Mesendoderm (in vitro differentiated cells): ENCODE measurements at regions not wholly inside any gene's neighbourhood (a gene's known extent, or its start where the extent isn't known, plus 50 kb on each side); places are given as distances from the start of the nearest gene placed in this dataset.

ENCODE experiments used
- DNase-seq: peaks from one replicate; pipeline ENCODE4 v3.0.0; 2013
- H2AK5ac ChIP-seq: 2 replicates; pipeline ENCODE4 v1.6.1; 2013; ENCODE audit warnings: low read length, inconsistent platforms
- H2BK120ac ChIP-seq: 2 replicates; pipeline ENCODE4 v1.6.1; 2013; ENCODE audit warnings: low read depth, mild to moderate bottlenecking, low read length, moderate library complexity, mixed read lengths
- H2BK15ac ChIP-seq: replicated peaks from 2 replicates; pipeline ENCODE4 v1.6.1; 2013; ENCODE audit warnings: low read depth, mild to moderate bottlenecking, moderate library complexity
- H2BK5ac ChIP-seq: 2 replicates; pipeline ENCODE4 v1.6.1; 2013; ENCODE audit warnings: low read length, inconsistent platforms
- H3K18ac ChIP-seq: 2 replicates; pipeline ENCODE4 v1.6.1; 2013; ENCODE audit warnings: mild to moderate bottlenecking, low read length, mixed read lengths
- H3K23ac ChIP-seq: one replicate; pipeline ENCODE4 v1.6.1; 2013; ENCODE audit warnings: low read length
- H3K27ac ChIP-seq: 2 replicates; pipeline ENCODE4 v1.5.1; 2013; ENCODE audit warnings: low read depth, mild to moderate bottlenecking, inconsistent platforms, low read length, moderate library complexity
- H3K27me3 ChIP-seq: 2 replicates; pipeline ENCODE4 v1.6.1; 2013; ENCODE audit warnings: low read length, control low read depth, mild to moderate bottlenecking, inconsistent platforms; ENCODE audit not compliant: insufficient read depth, poor library complexity
- H3K36me3 ChIP-seq: 2 replicates; pipeline ENCODE4 v1.6.1; 2013; ENCODE audit warnings: low read length, inconsistent platforms; ENCODE audit not compliant: control insufficient read depth, insufficient read depth
- H3K4ac ChIP-seq: one replicate; pipeline ENCODE4 v1.6.1; 2013; ENCODE audit warnings: low read depth, mild to moderate bottlenecking, low read length, moderate library complexity
- H3K4me1 ChIP-seq: 2 replicates; pipeline ENCODE4 v1.6.1; 2013; ENCODE audit warnings: low read depth, low read length, inconsistent platforms; ENCODE audit not compliant: control insufficient read depth
- H3K4me2 ChIP-seq: 2 replicates; pipeline ENCODE4 v1.6.1; 2013; ENCODE audit warnings: low read length
- H3K4me3 ChIP-seq: 2 replicates; pipeline ENCODE4 v1.5.1; 2013; ENCODE audit warnings: mild to moderate bottlenecking, low read length
- H3K56ac ChIP-seq: one replicate; pipeline ENCODE4 v1.6.1; 2013; ENCODE audit warnings: low read length
- H3K79me1 ChIP-seq: 2 replicates; pipeline ENCODE4 v1.6.1; 2013; ENCODE audit warnings: low read length, inconsistent platforms
- H3K79me2 ChIP-seq: 2 replicates; pipeline ENCODE4 v1.6.1; 2013; ENCODE audit warnings: mild to moderate bottlenecking, low read length; ENCODE audit not compliant: control insufficient read depth, insufficient read depth
- H3K9ac ChIP-seq: 2 replicates; pipeline ENCODE4 v1.6.1; 2013; ENCODE audit warnings: low read length, inconsistent platforms
- H4K5ac ChIP-seq: one replicate; pipeline ENCODE4 v1.6.1; 2013; ENCODE audit warnings: low read length
- H4K8ac ChIP-seq: one replicate; pipeline ENCODE4 v1.6.1; 2013; ENCODE audit warnings: low read depth, mild to moderate bottlenecking, control low read depth, low read length, moderate library complexity
- WGBS: extraction: QIAGEN DNeasy Blood & Tissue Kit; methylation state at CpG from one replicate; pipeline ENCODE4 v1.1.7; 2013; ENCODE audit warnings: low lambda C conversion rate, missing lambda C conversion rate; ENCODE audit not compliant: insufficient coverage; ENCODE audit errors: extremely low coverage; 5-methylcytosine and 5-hydroxymethylcytosine counted together

GRCh38 chr4:42205541-42205940 lies 53.1 kb upstream of the BEND4 start:
- Histone ChIP-seq H3K18ac (no peak overlapping the region), H3K4me2 (no peak overlapping the region), H3K4me1 (no peaks in the 10 kb centered on the region), H3K27ac (no peak overlapping the region), H4K5ac (no peak overlapping the region), H2AK5ac (no peak overlapping the region), H3K23ac (no peak overlapping the region), H2BK5ac (no peak overlapping the region), H3K79me1 (no peaks in the 10 kb centered on the region), H3K36me3 (no peaks in the 10 kb centered on the region), H2BK15ac (no peak overlapping the region), H3K56ac (no peak overlapping the region), H3K79me2 (no peaks in the 10 kb centered on the region), H3K9ac (no peak overlapping the region), H2BK120ac (no peak overlapping the region), H3K27me3 (no peaks in the 10 kb centered on the region), H3K4me3 (no peak overlapping the region), H3K4ac (no peak overlapping the region), H4K8ac (no peak overlapping the region)
- no peak for DNase-seq

- Histone ChIP-seq H3K79me1 (no peaks in the 10 kb centered on the region), H3K18ac (no peak overlapping the region), H3K4me1 (no peaks in the 10 kb centered on the region), H3K27ac (no peak overlapping the region), H3K4ac (no peak overlapping the region), H3K79me2 (no peaks in the 10 kb centered on the region), H3K56ac (no peak overlapping the region), H2BK15ac (no peak overlapping the region), H2BK120ac (no peak overlapping the region), H2BK5ac (no peak overlapping the region), H3K4me3 (no peak overlapping the region), H4K5ac (no peak overlapping the region), H2AK5ac (no peak overlapping the region), H3K9ac (no peak overlapping the region), H3K23ac (no peak overlapping the region), H3K36me3 (no peaks in the 10 kb centered on the region), H4K8ac (no peak overlapping the region), H3K27me3 (no peaks in the 10 kb centered on the region), H3K4me2 (no peak overlapping the region)
- no peak for DNase-seq
- WGBS, result no CpG with 5 or more reads among the region's 2 CpGs
Observed at GRCh38 chr4:42216664-42217063, 64.2 kb upstream of the BEND4 start.

GRCh38 chr4:42225286-42225685 lies 72.8 kb upstream of the BEND4 start:
- Histone ChIP-seq H3K56ac (no peak overlapping the region), H3K36me3 (no peaks in the 10 kb centered on the region), H3K27me3 (no peaks in the 10 kb centered on the region), H2AK5ac (no peak overlapping the region), H4K8ac (no peak overlapping the region), H2BK5ac (no peak overlapping the region), H3K4me2 (no peak overlapping the region), H3K4ac (no peak overlapping the region), H3K23ac (no peak overlapping the region), H4K5ac (no peak overlapping the region), H3K4me1 (no peaks in the 10 kb centered on the region), H2BK120ac (no peak overlapping the region), H3K18ac (no peak overlapping the region), H3K9ac (no peak overlapping the region), H3K79me1 (no peaks in the 10 kb centered on the region), H2BK15ac (no peak overlapping the region), H3K79me2 (no peaks in the 10 kb centered on the region), H3K4me3 (no peak overlapping the region), H3K27ac (no peak overlapping the region)
- no CpG with 5 or more reads among the region's 1 CpG for WGBS
- DNase-seq, result no peak

GRCh38 chr4:42234817-42235216 lies 82.4 kb upstream of the BEND4 start:
- H2BK15ac ChIP-seq, result no peak overlapping the region
- no peak overlapping the region for H4K5ac ChIP-seq
- no peak overlapping the region for H3K27ac ChIP-seq
- no peaks in the 10 kb centered on the region for H3K79me2 ChIP-seq
- H3K4me3 ChIP-seq, result no peak overlapping the region
- H3K79me1 ChIP-seq, result no peaks in the 10 kb centered on the region
- no CpG with 5 or more reads among the region's 4 CpGs for WGBS
- no peaks in the 10 kb centered on the region for H3K27me3 ChIP-seq
- DNase-seq, result peak; percentile 19
- no peak overlapping the region for H3K4me2 ChIP-seq
- no peaks in the 10 kb centered on the region for H3K36me3 ChIP-seq
- H3K56ac ChIP-seq, result no peak overlapping the region
- no peaks in the 10 kb centered on the region for H3K4me1 ChIP-seq
- no peak overlapping the region for H2BK120ac ChIP-seq
- H2BK5ac ChIP-seq, result no peak overlapping the region
- no peak overlapping the region for H2AK5ac ChIP-seq
- no peak overlapping the region for H3K23ac ChIP-seq
- no peak overlapping the region for H3K9ac ChIP-seq
- H3K4ac ChIP-seq, result no peak overlapping the region
- H4K8ac ChIP-seq, result no peak overlapping the region
- no peak overlapping the region for H3K18ac ChIP-seq

- H4K8ac ChIP-seq, result no peak overlapping the region
- no peak overlapping the region for H2AK5ac ChIP-seq
- no peak overlapping the region for H2BK120ac ChIP-seq
- DNase-seq, result no peak
- no peak overlapping the region for H3K18ac ChIP-seq
- no peaks in the 10 kb centered on the region for H3K4me1 ChIP-seq
- no peak overlapping the region for H3K9ac ChIP-seq
- WGBS, result no CpG with 5 or more reads among the region's 7 CpGs
- no peaks in the 10 kb centered on the region for H3K79me2 ChIP-seq
- H3K4ac ChIP-seq, result no peak overlapping the region
- H3K79me1 ChIP-seq, result no peaks in the 10 kb centered on the region
- no peak overlapping the region for H2BK5ac ChIP-seq
- H2BK15ac ChIP-seq, result no peak overlapping the region
- no peak overlapping the region for H3K4me3 ChIP-seq
- H4K5ac ChIP-seq, result no peak overlapping the region
- no peaks in the 10 kb centered on the region for H3K27me3 ChIP-seq
- H3K27ac ChIP-seq, result no peak overlapping the region
- no peak overlapping the region for H3K4me2 ChIP-seq
- H3K56ac ChIP-seq, result no peak overlapping the region
- no peak overlapping the region for H3K23ac ChIP-seq
- H3K36me3 ChIP-seq, result no peaks in the 10 kb centered on the region
Observed at GRCh38 chr4:42235304-42236021, 83.0 kb upstream of the BEND4 start.

GRCh38 chr4:42237010-42237409 lies 84.6 kb upstream of the BEND4 start:
- H3K56ac ChIP-seq, result no peak overlapping the region
- no peaks in the 10 kb centered on the region for H3K79me1 ChIP-seq
- H3K79me2 ChIP-seq, result no peaks in the 10 kb centered on the region
- H3K4me1 ChIP-seq, result no peaks in the 10 kb centered on the region
- no peak overlapping the region for H2BK15ac ChIP-seq
- no peak overlapping the region for H2AK5ac ChIP-seq
- H2BK120ac ChIP-seq, result no peak overlapping the region
- H3K4me2 ChIP-seq, result no peak overlapping the region
- no CpG with 5 or more reads among the region's 5 CpGs for WGBS
- DNase-seq, result no peak
- no peak overlapping the region for H3K4ac ChIP-seq
- no peaks in the 10 kb centered on the region for H3K36me3 ChIP-seq
- H3K4me3 ChIP-seq, result no peak overlapping the region
- H3K27me3 ChIP-seq, result no peaks in the 10 kb centered on the region
- no peak overlapping the region for H3K27ac ChIP-seq
- H4K8ac ChIP-seq, result no peak overlapping the region
- H3K18ac ChIP-seq, result no peak overlapping the region
- no peak overlapping the region for H2BK5ac ChIP-seq
- H3K23ac ChIP-seq, result no peak overlapping the region
- H4K5ac ChIP-seq, result no peak overlapping the region
- no peak overlapping the region for H3K9ac ChIP-seq
